Choroid plexus epithelial cell (primary cell): ENCODE measurements at regions not wholly inside any gene's neighbourhood (a gene's known extent, or its start where the extent isn't known, plus 50 kb on each side); places are given as distances from the start of the nearest gene placed in this dataset.
A peak's percentile ranks its signal among the peaks of the same experiment; 100 is the strongest.

Experiments used
- DNase-seq: peaks from one replicate; pipeline ENCODE4 v3.0.0-alpha.2; 2010; ENCODE audit warnings: low read depth
- H3K4me3 ChIP-seq: 2 replicates; pipeline ENCODE4 v1.5.1; 2011; ENCODE audit warnings: low read depth, mild to moderate bottlenecking, control low read depth, low read length, moderate library complexity
- TF ChIP-seq, protein P1 (sequence below): conservative IDR thresholded peaks from 2 replicates; pipeline ENCODE4 v1.5.1; 2011; ENCODE audit warnings: low read depth, mild to moderate bottlenecking, control low read depth, inconsistent platforms, low read length, moderate library complexity

DNA sequence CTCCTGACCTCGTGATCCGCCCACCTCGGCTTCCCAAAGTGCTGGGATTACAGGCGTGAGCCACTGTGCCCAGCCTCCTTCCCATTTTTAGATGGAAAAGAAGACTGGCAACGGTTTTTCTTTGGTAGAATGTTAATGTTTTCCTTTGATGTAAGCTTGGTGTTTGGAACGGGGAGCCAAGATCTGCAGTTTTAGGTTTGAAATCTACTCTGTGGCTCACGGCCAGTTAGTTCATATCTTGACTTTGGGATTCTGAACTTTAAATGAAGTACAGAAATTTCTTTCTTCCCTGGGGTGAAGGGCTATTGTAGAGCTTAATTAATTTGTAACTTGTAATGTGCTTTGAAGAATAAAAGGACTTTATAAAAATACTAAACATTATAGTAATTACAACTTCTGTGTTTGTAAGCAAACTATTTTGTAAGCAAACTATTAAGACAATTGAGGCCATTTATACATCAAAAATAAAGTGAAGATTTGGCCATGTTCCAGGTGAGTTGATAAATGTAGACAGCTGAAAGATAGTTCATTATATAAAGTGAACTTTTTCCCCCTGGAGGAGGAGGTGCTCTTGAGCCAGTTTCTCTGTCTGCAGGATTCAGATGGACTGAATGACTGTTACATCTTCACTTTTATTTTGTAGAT, 117.1 kb upstream of the TUT7 start:
- TF ChIP-seq, protein P1, sequence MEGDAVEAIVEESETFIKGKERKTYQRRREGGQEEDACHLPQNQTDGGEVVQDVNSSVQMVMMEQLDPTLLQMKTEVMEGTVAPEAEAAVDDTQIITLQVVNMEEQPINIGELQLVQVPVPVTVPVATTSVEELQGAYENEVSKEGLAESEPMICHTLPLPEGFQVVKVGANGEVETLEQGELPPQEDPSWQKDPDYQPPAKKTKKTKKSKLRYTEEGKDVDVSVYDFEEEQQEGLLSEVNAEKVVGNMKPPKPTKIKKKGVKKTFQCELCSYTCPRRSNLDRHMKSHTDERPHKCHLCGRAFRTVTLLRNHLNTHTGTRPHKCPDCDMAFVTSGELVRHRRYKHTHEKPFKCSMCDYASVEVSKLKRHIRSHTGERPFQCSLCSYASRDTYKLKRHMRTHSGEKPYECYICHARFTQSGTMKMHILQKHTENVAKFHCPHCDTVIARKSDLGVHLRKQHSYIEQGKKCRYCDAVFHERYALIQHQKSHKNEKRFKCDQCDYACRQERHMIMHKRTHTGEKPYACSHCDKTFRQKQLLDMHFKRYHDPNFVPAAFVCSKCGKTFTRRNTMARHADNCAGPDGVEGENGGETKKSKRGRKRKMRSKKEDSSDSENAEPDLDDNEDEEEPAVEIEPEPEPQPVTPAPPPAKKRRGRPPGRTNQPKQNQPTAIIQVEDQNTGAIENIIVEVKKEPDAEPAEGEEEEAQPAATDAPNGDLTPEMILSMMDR = no peak
- no peak for DNase-seq
- H3K4me3 ChIP-seq = no peak overlapping the region

DNA sequence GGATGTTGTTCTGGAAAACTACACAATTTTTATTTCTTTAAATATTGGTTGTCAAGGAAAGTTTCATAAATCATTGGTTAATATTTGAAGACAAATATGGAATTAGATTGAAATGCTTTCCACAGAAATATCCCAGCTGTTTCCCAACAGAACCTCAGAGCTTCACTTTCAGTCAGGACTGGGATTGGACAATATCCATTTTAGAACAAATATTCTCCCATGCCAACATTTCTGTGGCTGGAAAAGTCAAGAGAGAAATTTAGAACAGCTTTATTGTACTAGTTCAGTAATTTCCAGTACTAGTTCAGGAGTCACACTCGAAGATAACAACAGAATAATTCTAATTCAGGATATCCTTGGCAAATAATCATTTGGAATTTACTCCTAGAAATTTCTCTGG, 116.1 kb upstream of the TUT7 start:
- DNase-seq = peak; percentile 20
- TF ChIP-seq, protein P1 = no peak
- no peak overlapping the region for H3K4me3 ChIP-seq

DNA sequence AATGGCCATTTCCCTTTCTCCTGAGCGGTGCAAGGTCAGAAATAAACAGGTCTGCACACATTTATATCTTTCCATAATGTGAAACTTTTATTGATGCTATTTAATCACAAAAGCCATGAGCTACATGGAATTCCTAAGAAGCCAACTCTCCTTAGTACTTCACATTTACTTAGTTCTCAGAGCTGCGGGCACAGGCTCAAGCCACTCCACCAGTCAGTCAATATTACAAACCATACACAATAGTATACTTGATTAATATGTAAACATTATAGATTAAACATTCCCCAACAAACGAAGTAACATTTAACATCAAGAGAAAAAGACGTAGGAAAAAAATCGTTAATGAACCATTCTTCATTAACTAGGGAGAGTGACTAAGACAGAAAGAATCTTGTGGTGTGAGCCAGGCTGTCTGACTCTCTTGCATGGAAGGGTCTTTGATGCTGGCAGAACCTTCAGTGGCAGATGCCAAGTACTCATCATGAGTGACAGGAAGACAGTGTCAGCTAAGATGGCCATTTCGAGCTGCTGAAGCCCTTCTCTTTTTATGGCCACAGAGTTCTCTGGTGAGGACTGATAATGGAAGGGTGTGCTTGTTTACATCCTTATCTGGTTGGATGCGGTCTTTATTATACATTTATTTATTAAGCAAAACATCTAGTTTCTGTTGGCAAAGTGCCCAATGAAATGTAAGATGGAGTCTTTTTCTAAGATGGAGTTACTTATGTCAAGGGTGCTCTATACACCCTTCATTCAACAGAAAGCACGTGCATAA, 115.5 kb upstream of the TUT7 start:
- TF ChIP-seq, protein P1 = no peak
- no peak for DNase-seq
- no peak overlapping the region for H3K4me3 ChIP-seq

DNA sequence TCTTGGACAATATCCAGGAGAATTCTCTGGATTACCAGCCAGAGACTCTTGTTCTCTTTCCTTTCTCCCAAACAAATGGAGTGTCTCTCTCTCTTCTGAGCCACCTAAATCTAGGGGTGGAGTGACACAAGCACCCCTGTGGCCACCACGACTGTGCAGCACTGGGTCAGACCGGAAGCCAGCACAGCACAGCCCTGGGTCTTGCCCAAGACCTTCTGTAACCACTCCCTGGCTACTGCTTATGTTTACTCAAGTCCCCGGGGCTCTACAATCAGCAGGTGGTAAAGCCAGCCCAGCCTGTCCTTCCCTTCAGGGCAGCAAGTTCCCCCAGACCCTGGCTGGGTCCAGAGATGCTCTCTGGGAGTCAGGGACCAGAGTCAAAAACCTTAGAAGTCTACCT, 110.0 kb upstream of the TUT7 start:
- no peak overlapping the region for H3K4me3 ChIP-seq
- DNase-seq = peak; percentile 58
- TF ChIP-seq, protein P1 = no peak

DNA sequence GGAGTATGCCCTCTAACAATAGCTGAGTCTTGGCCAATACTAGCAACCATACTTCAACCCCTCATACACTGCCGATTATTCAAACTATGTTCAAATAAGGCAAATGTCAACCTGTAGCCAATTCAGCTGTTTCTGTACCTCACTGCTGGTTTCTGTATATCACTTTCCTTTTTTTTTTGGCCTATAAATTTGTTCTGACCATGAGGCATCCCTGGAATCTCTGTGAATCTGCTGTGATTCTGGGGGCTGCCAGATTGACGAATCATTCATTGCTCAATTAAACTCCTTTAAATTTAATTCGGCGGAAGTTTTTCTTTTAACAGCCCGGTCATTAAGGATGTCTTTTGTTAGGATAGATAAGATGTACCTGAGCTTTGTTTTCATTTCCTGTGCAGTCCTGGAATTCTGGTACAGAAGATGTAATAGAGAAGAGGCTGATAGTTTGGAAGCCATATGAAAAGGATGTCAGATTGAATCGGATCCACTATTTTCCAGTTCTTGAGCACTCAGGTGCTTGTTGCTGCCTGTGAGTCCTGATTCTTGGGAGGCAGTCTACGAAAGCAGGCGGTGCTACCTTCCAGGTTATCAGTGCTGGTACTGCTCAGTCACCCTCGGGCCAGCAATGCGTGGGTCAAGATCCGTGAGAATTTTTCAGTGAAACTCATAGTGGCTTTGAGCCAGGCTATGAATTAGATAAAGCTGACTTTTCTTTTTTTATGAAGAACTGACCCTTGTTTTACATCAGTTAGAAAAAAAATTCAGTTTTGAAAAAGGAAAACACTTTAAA, 106.2 kb upstream of the TUT7 start:
- no peak overlapping the region for H3K4me3 ChIP-seq
- peak; percentile 28 for DNase-seq
- TF ChIP-seq, protein P1 = no peak

DNA sequence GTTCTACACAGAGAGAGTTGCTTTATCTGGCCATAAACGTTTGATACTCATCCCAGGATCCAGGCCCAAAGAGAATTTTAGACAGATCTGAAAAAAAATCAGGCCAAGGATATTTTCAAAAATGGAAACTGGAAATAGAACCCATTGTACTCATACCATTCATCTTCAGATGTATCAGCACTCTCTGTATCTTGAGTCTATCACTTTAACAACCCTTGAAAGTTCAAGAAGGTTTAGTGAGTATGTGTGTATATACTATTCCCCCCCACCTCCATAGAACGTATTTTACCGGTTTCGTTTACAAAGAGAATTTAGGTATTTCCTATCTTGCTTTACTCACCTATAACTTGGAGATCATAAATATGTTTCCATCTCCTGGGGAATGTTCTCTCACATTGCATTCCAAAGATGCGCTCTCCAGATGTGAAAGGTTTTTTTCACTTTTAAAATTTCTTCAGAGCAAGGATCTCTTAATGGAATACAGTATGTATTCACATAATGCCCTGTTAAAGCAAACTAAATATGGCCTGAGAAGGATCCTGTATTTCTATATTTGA, 105.5 kb upstream of the TUT7 start:
- TF ChIP-seq, protein P1 = no peak
- H3K4me3 ChIP-seq = no peak overlapping the region
- no peak for DNase-seq
